SU-DHL-6 (cell line): ENCODE measurements at regions not wholly inside any gene's neighbourhood (a gene's known extent, or its start where the extent isn't known, plus 50 kb on each side); places are given as distances from the start of the nearest gene placed in this dataset.

Experiments used
- H2AFZ ChIP-seq: fragments of 200-600 bp; sonication (generic); 2 replicates; pipeline ENCODE4 v1.6.1; 2014; ENCODE audit warnings: low read depth, mild to moderate bottlenecking, moderate library complexity, mixed read lengths, antibody characterized with exemption, low read length; ENCODE audit not compliant: severe bottlenecking
- H3F3A ChIP-seq: fragments of 200-600 bp; shearing (Covaris generic); 2 replicates; pipeline ENCODE4 v1.6.0; 2016; ENCODE audit warnings: antibody characterized with exemption, mild to moderate bottlenecking; ENCODE audit not compliant: insufficient read depth
- H3K27ac ChIP-seq: fragments of 200-600 bp; sonication (generic); 2 replicates; pipeline ENCODE4 v1.5.1; 2016; ENCODE audit warnings: low read depth, mild to moderate bottlenecking, low read length, moderate library complexity, mixed read lengths
- H3K27me3 ChIP-seq: fragments of 200-600 bp; sonication (generic), shearing (Covaris generic); 2 replicates; pipeline ENCODE4 v1.6.0; 2014; ENCODE audit warnings: mild to moderate bottlenecking, low read length
- H3K36me3 ChIP-seq: fragments of 200-600 bp; sonication (generic); 2 replicates; pipeline ENCODE4 v1.6.1; 2014; ENCODE audit warnings: mild to moderate bottlenecking, low read length, mixed read lengths
- H3K4me2 ChIP-seq: fragments of 300-600, 200-600 bp; shearing (Covaris generic), sonication (generic); 2 replicates; pipeline ENCODE4 v1.6.0; 2014; ENCODE audit warnings: low read length, low read depth, mild to moderate bottlenecking; ENCODE audit not compliant: poor library complexity, severe bottlenecking
- H3K4me3 ChIP-seq: fragments of 200-600 bp; sonication (generic); 2 replicates; pipeline ENCODE4 v1.5.1; 2014; ENCODE audit warnings: antibody characterized with exemption, low read length, mild to moderate bottlenecking, mixed read lengths; ENCODE audit not compliant: insufficient read depth, poor library complexity, severe bottlenecking
- H3K79me2 ChIP-seq: fragments of 200-600 bp; sonication (generic); 2 replicates; pipeline ENCODE4 v1.6.1; 2014; ENCODE audit warnings: mild to moderate bottlenecking, low read length, moderate library complexity; ENCODE audit not compliant: insufficient read depth
- H3K9ac ChIP-seq: fragments of 200-600 bp; sonication (generic); 2 replicates; pipeline ENCODE4 v1.7.0; 2014; ENCODE audit warnings: mild to moderate bottlenecking, low read length
- H3K9me2 ChIP-seq: fragments of 200-600 bp; sonication (generic); replicated peaks from 2 replicates; pipeline ENCODE4 v1.6.1; 2014; ENCODE audit warnings: low read length; ENCODE audit not compliant: insufficient read depth
- H3K9me3 ChIP-seq: fragments of 200-600 bp; sonication (generic); 2 replicates; pipeline ENCODE4 v1.6.1; 2014; ENCODE audit warnings: low read length, mixed read lengths; ENCODE audit not compliant: insufficient read depth
- H4K20me1 ChIP-seq: fragments of 200-600 bp; sonication (generic); 2 replicates; pipeline ENCODE4 v1.6.1; 2014; ENCODE audit warnings: low read depth, mild to moderate bottlenecking, antibody characterized with exemption, low read length, moderate library complexity, mixed read lengths
- CTCF ChIP-seq: fragments of 200-600 bp; sonication (generic); IDR thresholded peaks from one replicate; pipeline ENCODE4 v1.5.1; 2017; ENCODE audit warnings: antibody characterized with exemption, mild to moderate bottlenecking, low read length, moderate library complexity; ENCODE audit not compliant: insufficient read depth, poor library complexity, severe bottlenecking
- EZH2phosphoT487 ChIP-seq: fragments of 200-600 bp; sonication (generic), shearing (Covaris generic); conservative IDR thresholded peaks from 2 replicates; pipeline ENCODE4 v1.6.1; 2018; ENCODE audit warnings: mild to moderate bottlenecking, antibody characterized with exemption, low read length, moderate library complexity, mixed read lengths

DNA sequence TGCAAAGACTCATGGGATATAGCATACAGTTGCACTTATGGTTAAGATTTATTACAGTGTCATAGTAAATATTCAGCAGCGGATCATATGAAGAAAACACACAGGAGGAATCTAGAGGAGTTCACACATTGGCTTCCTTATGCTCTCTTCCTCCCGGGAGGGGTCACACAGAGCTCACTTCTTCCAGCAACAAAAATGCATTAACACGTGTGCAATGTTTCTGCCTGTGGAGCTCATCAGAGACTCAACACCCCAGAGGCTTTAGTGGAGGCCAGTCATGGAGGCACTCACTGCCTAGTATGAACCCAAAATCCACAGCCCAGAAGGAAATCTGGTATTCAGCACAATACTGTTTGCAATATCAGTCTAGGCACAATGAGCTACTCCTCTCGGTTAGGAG, 202.8 kb upstream of the PRSS1 start:
- H2AFZ ChIP-seq, result no peak overlapping the region
- no peaks in the 10 kb centered on the region for H3K9me3 ChIP-seq
- H3K27ac ChIP-seq, result no peak overlapping the region
- H3F3A ChIP-seq, result no peaks in the 10 kb centered on the region
- H3K9ac ChIP-seq, result no peak overlapping the region
- TF ChIP-seq CTCF (no peak), EZH2phosphoT487 (no peak)
- no peak overlapping the region for H3K4me2 ChIP-seq
- no peaks in the 10 kb centered on the region for H3K27me3 ChIP-seq
- H3K36me3 ChIP-seq, result no peaks in the 10 kb centered on the region
- H3K4me3 ChIP-seq, result no peak overlapping the region
- no peaks in the 10 kb centered on the region for H4K20me1 ChIP-seq
- H3K79me2 ChIP-seq, result no peaks in the 10 kb centered on the region
- no peaks in the 10 kb centered on the region for H3K9me2 ChIP-seq

DNA sequence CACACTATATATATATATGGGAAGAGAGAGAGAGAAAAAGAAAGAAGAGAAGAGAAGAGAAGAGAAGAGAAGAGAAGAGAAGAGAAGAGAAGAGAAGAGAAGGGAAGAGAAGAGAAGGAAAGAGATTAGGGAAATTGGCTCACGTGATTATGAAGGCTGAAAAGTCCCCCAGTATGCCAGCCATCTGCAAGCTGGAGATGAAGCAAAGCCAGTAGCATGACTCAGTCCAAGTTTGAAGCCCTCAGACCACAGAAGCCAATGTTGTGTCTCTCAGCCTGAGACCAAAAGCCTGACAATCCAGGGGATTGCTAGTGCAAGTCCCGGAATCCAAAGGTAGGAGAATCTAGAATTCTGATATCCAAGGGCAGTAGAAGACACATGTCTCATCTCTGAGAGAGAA, 206.3 kb upstream of the PRSS1 start:
- Histone ChIP-seq H3K36me3 (no peaks in the 10 kb centered on the region), H3K79me2 (no peaks in the 10 kb centered on the region), H3K9me3 (no peaks in the 10 kb centered on the region), H3K27me3 (no peaks in the 10 kb centered on the region), H3F3A (no peaks in the 10 kb centered on the region), H3K9me2 (no peaks in the 10 kb centered on the region), H3K4me3 (no peak overlapping the region), H2AFZ (no peak overlapping the region), H3K4me2 (no peak overlapping the region), H3K9ac (no peak overlapping the region), H4K20me1 (no peaks in the 10 kb centered on the region), H3K27ac (no peak overlapping the region)
- no peak for TF ChIP-seq CTCF
- no peak for TF ChIP-seq EZH2phosphoT487

DNA sequence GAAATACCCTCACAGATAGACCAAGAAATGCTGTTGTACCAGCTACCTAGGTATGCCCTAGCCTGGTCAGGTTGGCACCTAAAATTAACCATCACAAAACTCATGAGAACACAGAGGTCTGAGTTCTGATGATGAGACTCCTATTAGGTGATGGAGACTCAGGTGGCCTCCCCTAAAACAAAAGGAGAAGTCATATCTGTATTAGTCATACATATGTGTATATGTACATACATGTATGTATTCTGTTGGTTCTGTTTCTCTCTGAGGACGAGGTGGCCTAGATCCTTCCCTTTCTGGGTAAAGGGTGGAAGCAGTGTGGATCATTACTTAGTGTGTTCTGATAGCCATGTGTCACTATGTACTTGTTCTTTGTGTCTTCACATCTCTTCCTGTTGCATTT, 207.2 kb upstream of the PRSS1 start:
- TF ChIP-seq EZH2phosphoT487 (no peak), CTCF (no peak)
- Histone ChIP-seq H3F3A (no peaks in the 10 kb centered on the region), H3K27me3 (no peaks in the 10 kb centered on the region), H3K27ac (no peak overlapping the region), H3K4me3 (no peak overlapping the region), H2AFZ (no peak overlapping the region), H3K4me2 (no peak overlapping the region), H3K9me3 (no peaks in the 10 kb centered on the region), H3K9ac (no peak overlapping the region), H3K36me3 (no peaks in the 10 kb centered on the region), H3K9me2 (no peaks in the 10 kb centered on the region), H3K79me2 (no peaks in the 10 kb centered on the region), H4K20me1 (no peaks in the 10 kb centered on the region)

DNA sequence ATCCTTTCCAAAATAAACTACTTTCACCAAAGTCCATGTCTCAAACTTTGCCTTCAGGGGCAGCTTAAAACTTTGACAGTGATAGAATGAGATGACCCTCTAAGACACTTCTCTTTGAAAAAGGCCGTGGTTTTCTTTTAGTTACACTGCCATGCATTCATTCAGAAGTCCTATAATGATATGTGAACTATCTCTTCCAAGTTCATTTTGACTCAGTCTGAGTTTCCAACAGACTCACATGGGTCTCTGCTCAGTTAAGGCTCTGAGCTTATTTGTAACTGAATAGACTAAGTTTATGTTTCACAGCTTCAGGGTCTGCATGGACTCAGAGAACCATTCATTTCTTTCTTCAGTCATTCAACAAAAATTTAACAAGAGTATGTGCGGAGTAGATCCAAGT, 208.9 kb upstream of the PRSS1 start:
- H3K9me2 ChIP-seq, result no peaks in the 10 kb centered on the region
- no peaks in the 10 kb centered on the region for H3K36me3 ChIP-seq
- H3K79me2 ChIP-seq, result no peaks in the 10 kb centered on the region
- no peak overlapping the region for H3K4me2 ChIP-seq
- no peaks in the 10 kb centered on the region for H4K20me1 ChIP-seq
- no peak overlapping the region for H3K9ac ChIP-seq
- H3K27me3 ChIP-seq, result no peaks in the 10 kb centered on the region
- no peaks in the 10 kb centered on the region for H3K9me3 ChIP-seq
- H3F3A ChIP-seq, result no peaks in the 10 kb centered on the region
- H3K27ac ChIP-seq, result no peak overlapping the region
- H2AFZ ChIP-seq, result no peak overlapping the region
- H3K4me3 ChIP-seq, result no peak overlapping the region
- no peak for TF ChIP-seq CTCF
- TF ChIP-seq EZH2phosphoT487, result no peak
